DND-41 (cell line): ENCODE measurements at regions not wholly inside any gene's neighbourhood (a gene's known extent, or its start where the extent isn't known, plus 50 kb on each side); places are given as distances from the start of the nearest gene placed in this dataset.

Experiments used
- ATAC-seq: fragments of 200-7000 bp; cut with Tn5 transposase; 3 replicates; pipeline ENCODE4 v1.9.1; 2021; ENCODE audit warnings: low read depth; ENCODE audit not compliant: insufficient read depth
- DNase-seq: peaks from one replicate; pipeline ENCODE4 v3.0.0-alpha.2; 2020
- H2AFZ ChIP-seq: 2 replicates; pipeline ENCODE4 v1.6.0; 2012; ENCODE audit warnings: low read depth, low read length
- H3K27ac ChIP-seq: 2 replicates; pipeline ENCODE4 v1.5.1; 2012; ENCODE audit warnings: low read length, inconsistent platforms
- H3K27me3 ChIP-seq: fragments of 200-600 bp; sonication (generic); 2 replicates; pipeline ENCODE4 v1.6.0; 2012; ENCODE audit warnings: low read length, mild to moderate bottlenecking, inconsistent platforms; ENCODE audit not compliant: insufficient read depth, poor library complexity
- H3K36me3 ChIP-seq: 2 replicates; pipeline ENCODE4 v1.5.1; 2012; ENCODE audit warnings: low read length, inconsistent platforms; ENCODE audit not compliant: insufficient read depth
- H3K4me1 ChIP-seq: 2 replicates; pipeline ENCODE4 v1.5.1; 2012; ENCODE audit warnings: mild to moderate bottlenecking, low read length; ENCODE audit not compliant: insufficient read depth
- H3K4me2 ChIP-seq: 2 replicates; pipeline ENCODE4 v1.6.0; 2012; ENCODE audit warnings: mild to moderate bottlenecking, moderate library complexity, low read length, inconsistent platforms; ENCODE audit not compliant: insufficient read depth
- H3K4me3 ChIP-seq, 2 experiments: fragments of 200-600 bp in 1 of 2; shearing (Covaris generic) in 1 of 2; 2 replicates each; pipeline ENCODE4 v1.5.1; 2012 to 2016; ENCODE audit warnings: inconsistent platforms in 2 of 2, low read length in 2 of 2, mild to moderate bottlenecking in 2 of 2, low read depth in 1 of 2, moderate library complexity in 1 of 2
- H3K79me2 ChIP-seq: 2 replicates; pipeline ENCODE4 v1.6.0; 2012; ENCODE audit warnings: low read length, inconsistent platforms; ENCODE audit not compliant: insufficient read depth
- H3K9ac ChIP-seq: 2 replicates; pipeline ENCODE4 v1.6.0; 2012; ENCODE audit warnings: low read depth, mild to moderate bottlenecking, inconsistent platforms, low read length, moderate library complexity
- H3K9me3 ChIP-seq: 2 replicates; pipeline ENCODE4 v1.5.1; 2012; ENCODE audit warnings: low read length, moderate library complexity, mild to moderate bottlenecking, inconsistent platforms; ENCODE audit not compliant: insufficient read depth, severe bottlenecking
- H4K20me1 ChIP-seq: 2 replicates; pipeline ENCODE4 v1.6.0; 2012; ENCODE audit warnings: low read length; ENCODE audit not compliant: insufficient read depth
- CTCF ChIP-seq: IDR thresholded peaks from 2 replicates; pipeline ENCODE4 v1.5.1; 2012; ENCODE audit warnings: borderline replicate concordance, low read length, moderate library complexity, mild to moderate bottlenecking; ENCODE audit not compliant: poor library complexity, severe bottlenecking; ENCODE audit errors: extremely low read depth
- EZH2 ChIP-seq: IDR thresholded peaks from 3 replicates; pipeline ENCODE4 v1.6.1; 2012; ENCODE audit warnings: borderline replicate concordance, low read depth, mild to moderate bottlenecking, moderate library complexity, low read length, inconsistent platforms; ENCODE audit not compliant: severe bottlenecking

- ATAC-seq: no peak
- Histone ChIP-seq H3K4me1 (peaks cover 58% of the 10 kb centered on the region), H3K27ac (peak overlapping the region; percentile 15; the same call in 1 of the 2 replicates), H2AFZ (no peak overlapping the region), H3K4me3 (no peak overlapping the region), H3K36me3 (no peaks in the 10 kb centered on the region), H4K20me1 (no peaks in the 10 kb centered on the region), H3K4me2 (no peak overlapping the region), H3K9ac (no peak overlapping the region; the same call in 1 of the 2 replicates), H3K79me2 (no peaks in the 10 kb centered on the region), H3K27me3 (no peaks in the 10 kb centered on the region), H3K9me3 (no peaks in the 10 kb centered on the region)
- DNase-seq: no peak
- TF ChIP-seq EZH2: no peak
- no peak for TF ChIP-seq CTCF
Measured at GRCh38 chr1:101392552-101392951, 155.7 kb downstream of the S1PR1 start.

- Histone ChIP-seq H3K4me3 (no peak overlapping the region), H3K27ac (no peak overlapping the region), H4K20me1 (no peaks in the 10 kb centered on the region), H3K9me3 (no peaks in the 10 kb centered on the region), H3K36me3 (no peaks in the 10 kb centered on the region), H3K79me2 (no peaks in the 10 kb centered on the region), H2AFZ (0 out of 2 replicates have a peak overlapping the region, but pooled peaks have one; percentile 15), H3K27me3 (no peaks in the 10 kb centered on the region), H3K4me1 (peaks cover 51% of the 10 kb centered on the region), H3K9ac (no peak overlapping the region), H3K4me2 (no peak overlapping the region)
- no peak for TF ChIP-seq CTCF
- TF ChIP-seq EZH2: no peak
- DNase-seq (no peak), ATAC-seq (no peak)
Measured at GRCh38 chr1:101394041-101394440, 157.2 kb downstream of the S1PR1 start.

- Histone ChIP-seq H3K36me3 (no peaks in the 10 kb centered on the region), H4K20me1 (no peaks in the 10 kb centered on the region), H3K9me3 (no peaks in the 10 kb centered on the region), H3K4me2 (no peak overlapping the region), H3K27me3 (no peaks in the 10 kb centered on the region), H3K4me1 (peaks cover 12% of the 10 kb centered on the region), H2AFZ (no peak overlapping the region), H3K4me3 (no peak overlapping the region), H3K9ac (no peak overlapping the region), H3K27ac (no peak overlapping the region), H3K79me2 (no peaks in the 10 kb centered on the region)
- TF ChIP-seq CTCF: no peak
- no peak for TF ChIP-seq EZH2
- ATAC-seq (no peak), DNase-seq (no peak)
Measured at GRCh38 chr1:101399222-101399621, 162.4 kb downstream of the S1PR1 start.

- no peaks in the 10 kb centered on the region for H3K27me3 ChIP-seq
- H3K79me2 ChIP-seq: no peaks in the 10 kb centered on the region
- no peaks in the 10 kb centered on the region for H4K20me1 ChIP-seq
- H3K9ac ChIP-seq: no peak overlapping the region
- no peak overlapping the region for H2AFZ ChIP-seq
- H3K36me3 ChIP-seq: no peaks in the 10 kb centered on the region
- no peak for TF ChIP-seq EZH2
- no peak for TF ChIP-seq CTCF
- no peak overlapping the region for H3K27ac ChIP-seq
- H3K4me1 ChIP-seq: peaks cover 42% of the 10 kb centered on the region
- no peaks in the 10 kb centered on the region for H3K9me3 ChIP-seq
- no peak overlapping the region for H3K4me3 ChIP-seq
- ATAC-seq: no peak
- DNase-seq: no peak
- H3K4me2 ChIP-seq: no peak overlapping the region
Measured at GRCh38 chr1:101406271-101406670, 169.5 kb downstream of the S1PR1 start.
